ENCODE measurements at regions not wholly inside any gene's neighbourhood (a gene's known extent, or its start where the extent isn't known, plus 50 kb on each side); places are given as distances from the start of the nearest gene placed in this dataset.

DNA sequence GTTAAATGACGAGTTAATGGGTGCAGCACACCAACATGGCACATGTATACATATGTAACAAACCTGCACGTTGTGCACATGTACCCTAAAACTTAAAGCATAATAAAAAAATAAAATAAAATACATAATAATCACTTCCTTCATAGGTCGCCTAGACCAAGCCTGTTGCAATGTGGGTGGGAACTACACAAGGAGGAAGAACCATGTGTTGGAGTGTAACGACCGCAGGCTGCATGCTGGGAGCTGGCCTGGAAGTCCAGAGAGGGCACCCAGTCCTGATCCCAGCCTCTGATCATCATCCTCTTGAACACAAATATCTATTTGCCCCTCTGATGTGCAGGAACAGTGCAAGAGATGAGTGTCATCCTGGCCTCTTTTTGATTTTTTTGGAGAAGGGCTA is 224.7 kb upstream of the ASIC2 start:
- TF ChIP-seq, protein P1, sequence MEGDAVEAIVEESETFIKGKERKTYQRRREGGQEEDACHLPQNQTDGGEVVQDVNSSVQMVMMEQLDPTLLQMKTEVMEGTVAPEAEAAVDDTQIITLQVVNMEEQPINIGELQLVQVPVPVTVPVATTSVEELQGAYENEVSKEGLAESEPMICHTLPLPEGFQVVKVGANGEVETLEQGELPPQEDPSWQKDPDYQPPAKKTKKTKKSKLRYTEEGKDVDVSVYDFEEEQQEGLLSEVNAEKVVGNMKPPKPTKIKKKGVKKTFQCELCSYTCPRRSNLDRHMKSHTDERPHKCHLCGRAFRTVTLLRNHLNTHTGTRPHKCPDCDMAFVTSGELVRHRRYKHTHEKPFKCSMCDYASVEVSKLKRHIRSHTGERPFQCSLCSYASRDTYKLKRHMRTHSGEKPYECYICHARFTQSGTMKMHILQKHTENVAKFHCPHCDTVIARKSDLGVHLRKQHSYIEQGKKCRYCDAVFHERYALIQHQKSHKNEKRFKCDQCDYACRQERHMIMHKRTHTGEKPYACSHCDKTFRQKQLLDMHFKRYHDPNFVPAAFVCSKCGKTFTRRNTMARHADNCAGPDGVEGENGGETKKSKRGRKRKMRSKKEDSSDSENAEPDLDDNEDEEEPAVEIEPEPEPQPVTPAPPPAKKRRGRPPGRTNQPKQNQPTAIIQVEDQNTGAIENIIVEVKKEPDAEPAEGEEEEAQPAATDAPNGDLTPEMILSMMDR (IDR thresholded peaks at IDR 0.05; ENCODE audit: low read length), result no peak
- TF ChIP-seq EZH2 (optimal IDR thresholded peaks at IDR 0.05; ENCODE audit: low read depth, low read length), result no peak

All from MM.1S (cell line).